GM10266 (cell line): ENCODE measurements at regions not wholly inside any gene's neighbourhood (a gene's known extent, or its start where the extent isn't known, plus 50 kb on each side); places are given as distances from the start of the nearest gene placed in this dataset.

ENCODE experiments used
- DNase-seq: peaks from one replicate; pipeline ENCODE4 v3.0.0; 2012; ENCODE audit errors: extremely low spot score
- TF ChIP-seq, protein P1 (sequence below): IDR thresholded peaks from 2 replicates; pipeline ENCODE4 v1.5.1; 2012; ENCODE audit warnings: mild to moderate bottlenecking, low read depth; ENCODE audit not compliant: control insufficient read depth, insufficient read depth; ENCODE audit errors: missing control alignments

GRCh38 chr7:156119771-156120170, 307.5 kb upstream of the SHH start:
- no peak for DNase-seq
- TF ChIP-seq, protein P1, sequence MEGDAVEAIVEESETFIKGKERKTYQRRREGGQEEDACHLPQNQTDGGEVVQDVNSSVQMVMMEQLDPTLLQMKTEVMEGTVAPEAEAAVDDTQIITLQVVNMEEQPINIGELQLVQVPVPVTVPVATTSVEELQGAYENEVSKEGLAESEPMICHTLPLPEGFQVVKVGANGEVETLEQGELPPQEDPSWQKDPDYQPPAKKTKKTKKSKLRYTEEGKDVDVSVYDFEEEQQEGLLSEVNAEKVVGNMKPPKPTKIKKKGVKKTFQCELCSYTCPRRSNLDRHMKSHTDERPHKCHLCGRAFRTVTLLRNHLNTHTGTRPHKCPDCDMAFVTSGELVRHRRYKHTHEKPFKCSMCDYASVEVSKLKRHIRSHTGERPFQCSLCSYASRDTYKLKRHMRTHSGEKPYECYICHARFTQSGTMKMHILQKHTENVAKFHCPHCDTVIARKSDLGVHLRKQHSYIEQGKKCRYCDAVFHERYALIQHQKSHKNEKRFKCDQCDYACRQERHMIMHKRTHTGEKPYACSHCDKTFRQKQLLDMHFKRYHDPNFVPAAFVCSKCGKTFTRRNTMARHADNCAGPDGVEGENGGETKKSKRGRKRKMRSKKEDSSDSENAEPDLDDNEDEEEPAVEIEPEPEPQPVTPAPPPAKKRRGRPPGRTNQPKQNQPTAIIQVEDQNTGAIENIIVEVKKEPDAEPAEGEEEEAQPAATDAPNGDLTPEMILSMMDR, result no peak

DNA sequence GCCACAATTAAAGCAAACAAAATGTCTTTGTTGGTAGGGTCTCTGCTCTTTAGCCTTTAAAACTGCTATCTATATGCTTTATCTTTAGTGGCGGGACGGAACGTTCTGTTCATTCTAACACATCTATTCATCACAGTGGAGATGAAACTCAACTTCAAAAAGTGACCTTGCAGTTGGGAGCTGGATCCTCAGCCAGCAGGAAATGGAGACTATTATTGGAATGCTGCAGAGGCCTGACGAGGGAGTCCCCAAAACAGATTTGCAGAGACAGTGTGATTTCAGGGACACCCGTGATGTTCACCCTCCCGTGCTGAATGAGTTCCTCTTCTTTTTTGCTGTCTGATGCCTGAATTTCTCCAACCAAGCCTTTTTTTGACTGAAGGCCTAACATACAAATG, 306.0 kb upstream of the SHH start:
- TF ChIP-seq, protein P1, result no peak

GRCh38 chr7:156117542-156118247, 305.4 kb upstream of the SHH start:
- no peak for DNase-seq
- TF ChIP-seq, protein P1, result no peak

More for the DNA sequence above, 306.0 kb upstream of the SHH start:
- no peak for DNase-seq

GRCh38 chr7:156116514-156117215, 304.4 kb upstream of the SHH start:
- TF ChIP-seq, protein P1, result no peak
- no peak for DNase-seq

- no peak for DNase-seq
- TF ChIP-seq, protein P1, result no peak
Observed at GRCh38 chr7:156115582-156115981, 303.3 kb upstream of the SHH start.

DNA sequence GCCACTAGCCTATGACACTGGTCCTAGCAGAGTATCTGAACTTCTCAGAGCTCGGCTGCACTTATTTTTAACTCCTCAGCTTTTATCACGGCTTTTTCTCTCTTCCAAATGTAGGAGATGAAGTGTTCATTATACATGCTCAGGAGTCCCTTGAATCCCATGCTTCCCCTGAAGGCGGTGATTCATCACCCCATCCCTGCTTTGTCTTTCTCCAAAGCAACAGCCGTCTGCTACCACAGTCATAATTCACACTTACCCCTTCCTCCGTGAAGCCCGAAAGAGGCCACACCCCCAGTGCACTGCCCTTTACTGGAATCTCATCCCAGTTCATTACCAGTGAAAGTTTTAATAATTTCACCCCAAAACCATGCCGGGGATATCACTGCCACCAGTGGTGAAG, 301.5 kb upstream of the SHH start:
- TF ChIP-seq, protein P1, result no peak
- no peak for DNase-seq

- TF ChIP-seq, protein P1, result no peak
- DNase-seq, result no peak
Observed at GRCh38 chr7:156109988-156110387, 297.7 kb upstream of the SHH start.
